GM21529 (cell line): ENCODE measurements at regions not wholly inside any gene's neighbourhood (a gene's known extent, or its start where the extent isn't known, plus 50 kb on each side); places are given as distances from the start of the nearest gene placed in this dataset.

Experiments used
- ATAC-seq: cut with Tn5 transposase; IDR thresholded peaks from one replicate; pipeline ENCODE4 v1.9.1; 2021; ENCODE audit not compliant: unreplicated experiment

DNA sequence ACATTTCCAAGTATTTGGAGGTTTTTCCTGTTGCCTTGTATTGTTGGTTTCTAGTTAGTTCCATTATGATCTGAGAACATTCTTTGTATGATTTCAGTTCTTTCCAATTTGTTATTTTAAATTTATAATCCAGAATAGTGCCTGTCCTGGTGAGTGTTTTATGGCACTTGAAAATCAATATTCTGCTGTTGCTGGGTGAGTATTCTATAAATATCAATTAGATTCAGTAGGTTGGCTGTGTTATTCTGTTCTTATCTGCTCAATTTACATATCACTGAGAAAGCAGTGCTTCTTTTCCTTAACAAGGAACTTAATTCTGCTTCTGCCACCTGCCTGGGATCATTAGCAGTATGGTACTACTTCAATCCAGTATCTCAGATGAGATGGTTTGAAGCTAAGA is 123.5 kb downstream of the SNX19 start:
- no peak for ATAC-seq

DNA sequence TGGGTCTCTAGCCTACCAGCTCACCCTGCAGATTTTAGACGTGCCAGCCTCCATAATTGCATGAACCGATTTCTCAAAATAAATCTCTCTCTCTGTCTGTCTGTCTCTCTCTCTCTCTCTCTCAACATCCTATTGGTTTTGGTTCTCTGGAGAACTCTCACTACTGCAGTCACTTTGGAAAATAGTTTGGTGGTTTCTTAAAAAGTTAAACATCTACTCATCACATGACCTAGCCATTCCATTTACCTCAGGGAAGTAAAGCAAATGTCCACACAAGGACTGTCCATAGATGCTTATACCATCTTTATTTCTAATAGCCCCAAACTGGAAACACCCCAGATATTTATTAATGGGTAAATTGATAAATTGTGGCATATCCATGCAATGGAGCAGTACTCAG is 119.5 kb downstream of the SNX19 start:
- ATAC-seq, result no peak

DNA sequence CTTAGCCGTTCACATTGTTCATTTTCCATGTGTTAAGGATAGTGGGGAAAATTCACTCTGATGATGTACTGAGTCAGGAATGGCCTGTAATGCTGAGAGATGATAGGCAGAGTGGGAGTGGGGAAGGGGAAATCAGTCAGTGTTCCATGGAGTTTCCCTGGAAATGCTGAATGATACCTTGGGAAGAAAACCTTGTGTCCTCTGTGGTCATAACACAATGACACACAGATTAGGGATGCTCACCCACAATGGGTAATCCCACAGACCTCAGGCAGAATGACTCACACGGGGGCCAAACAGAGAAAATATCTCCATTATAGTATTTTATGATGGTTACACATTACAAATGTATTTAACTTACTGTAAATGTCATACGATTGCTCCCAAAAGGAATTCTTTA is 118.0 kb downstream of the SNX19 start:
- no peak for ATAC-seq

DNA sequence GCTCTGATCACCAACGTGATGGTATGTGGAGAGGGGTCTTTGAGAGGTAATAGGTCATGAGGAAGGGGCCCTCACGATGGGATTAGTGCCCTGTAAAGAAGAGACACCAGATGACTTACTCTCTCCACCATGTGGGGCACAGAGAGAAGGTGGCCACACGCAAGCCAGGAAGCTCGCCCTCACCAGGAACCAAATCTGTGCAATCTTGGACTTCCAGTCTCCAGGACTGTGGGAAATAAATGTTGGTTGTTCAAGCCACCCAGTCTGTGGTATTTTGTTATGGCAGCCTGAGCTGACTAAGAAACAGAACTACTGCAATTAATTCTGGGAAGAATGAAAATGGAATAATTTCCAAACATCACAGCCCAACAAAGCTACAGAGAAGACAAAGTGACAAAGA is 117.5 kb downstream of the SNX19 start:
- ATAC-seq, result no peak

DNA sequence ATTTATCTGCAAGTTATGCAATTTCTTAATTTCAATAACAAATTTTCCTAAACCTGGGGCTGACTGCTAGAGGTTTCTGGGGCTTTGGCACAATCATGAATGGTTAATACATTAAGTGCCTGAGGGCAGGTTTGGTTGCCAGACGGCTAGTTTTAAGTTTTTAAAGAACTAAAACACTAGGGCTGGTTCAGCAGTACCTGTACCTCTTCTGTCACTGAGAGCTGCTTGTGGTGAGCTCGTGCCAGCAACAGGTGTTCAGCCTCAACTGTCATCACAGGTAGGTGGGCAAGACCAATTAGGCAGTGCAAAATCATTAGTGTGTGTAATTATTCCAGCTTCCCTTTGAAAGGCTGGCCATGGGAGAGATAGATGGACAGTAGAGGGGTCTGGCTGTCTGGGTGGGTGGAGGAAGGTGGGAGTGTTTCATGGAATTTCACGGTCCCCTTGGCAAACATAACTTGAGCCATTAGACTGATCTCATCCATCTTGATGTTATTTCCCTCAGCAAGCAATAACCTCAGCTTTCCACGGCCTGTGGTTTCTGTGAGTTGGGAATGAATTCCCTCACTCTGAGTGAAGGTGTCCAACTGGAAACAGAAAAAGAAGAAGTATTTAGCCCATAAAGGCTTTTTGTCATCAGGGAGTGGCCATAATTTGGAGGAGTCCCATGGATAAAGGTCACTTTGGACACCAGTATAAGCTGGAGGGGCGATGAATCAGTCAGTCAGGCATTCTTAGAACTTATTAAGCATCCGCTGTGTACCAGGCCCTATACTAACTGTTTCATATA is 114.8 kb downstream of the SNX19 start:
- ATAC-seq, result no peak

DNA sequence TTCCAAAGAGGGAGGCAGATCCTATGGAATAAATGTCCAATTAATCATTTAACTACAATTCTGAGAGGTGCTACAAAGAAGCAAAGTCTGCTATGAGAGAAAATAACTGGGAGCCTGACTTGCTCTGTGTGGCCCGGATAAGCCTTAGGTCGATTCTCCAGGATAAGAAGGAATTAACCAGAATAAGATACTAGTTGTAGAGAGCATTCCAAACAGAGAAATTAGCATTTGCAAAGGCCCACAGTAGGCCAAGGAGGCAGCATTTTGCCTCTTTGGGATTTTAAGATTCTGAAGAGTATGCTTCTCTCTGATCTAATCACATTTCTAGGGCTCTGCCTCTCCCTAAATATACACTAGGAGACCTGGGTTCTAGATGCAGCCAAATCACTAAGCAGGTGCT is 113.7 kb downstream of the SNX19 start:
- ATAC-seq, result no peak

DNA sequence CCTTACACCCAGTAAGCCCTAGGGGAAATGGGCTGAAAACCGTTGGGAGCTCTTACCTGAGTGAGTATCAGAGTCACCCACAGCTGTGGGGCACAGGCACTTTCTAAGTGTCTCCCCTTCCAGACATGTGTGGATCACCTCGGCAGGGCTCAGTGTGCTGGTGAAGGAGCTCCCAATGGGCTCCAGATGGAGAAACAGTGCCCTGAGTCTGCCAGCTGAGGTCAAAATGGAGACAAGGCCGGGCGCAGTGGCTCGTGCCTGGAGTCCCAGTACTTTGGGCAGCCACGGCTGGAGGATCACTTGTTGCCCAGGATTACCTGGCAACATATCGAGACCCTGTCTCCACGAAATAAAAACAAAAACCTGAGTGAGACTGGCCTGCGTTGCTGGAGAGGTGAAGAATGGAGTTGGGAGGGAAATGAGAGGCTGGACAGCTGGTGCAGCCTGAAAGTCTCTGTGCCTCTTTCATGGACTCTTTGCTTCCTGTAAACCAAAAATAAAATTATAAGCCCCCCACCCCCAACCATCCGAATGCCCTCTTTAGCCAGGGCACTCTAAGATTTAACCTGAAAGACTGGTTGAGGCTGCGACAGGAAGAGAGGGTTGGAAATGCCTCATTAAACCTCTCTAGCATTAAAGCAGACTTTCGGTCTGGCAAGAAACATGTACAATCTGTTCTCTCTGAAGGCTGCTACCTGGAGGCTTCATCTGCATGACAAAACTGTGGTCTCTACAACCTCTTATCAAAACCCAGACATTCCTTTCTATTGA is 111.8 kb downstream of the SNX19 start:
- no peak for ATAC-seq

DNA sequence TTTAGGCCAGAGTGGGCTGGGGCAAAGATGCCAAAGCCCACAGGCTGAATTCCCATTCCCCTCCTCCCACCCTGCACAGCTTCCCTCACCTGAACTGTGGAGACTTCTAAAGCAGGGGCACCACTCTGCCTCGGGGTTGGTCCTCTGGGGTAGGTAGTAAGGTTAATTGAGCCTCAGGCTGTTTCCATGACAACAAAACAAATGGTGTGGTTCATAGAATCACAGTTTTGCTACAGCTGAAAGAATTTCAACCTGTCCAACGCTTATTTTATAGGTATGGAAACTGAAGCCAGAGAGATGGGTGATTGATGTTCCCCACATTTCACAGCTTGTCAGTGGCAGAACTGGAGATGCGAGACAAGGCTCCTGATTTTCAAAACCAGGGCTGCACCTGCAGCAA is 109.5 kb downstream of the SNX19 start:
- ATAC-seq, result no peak

DNA sequence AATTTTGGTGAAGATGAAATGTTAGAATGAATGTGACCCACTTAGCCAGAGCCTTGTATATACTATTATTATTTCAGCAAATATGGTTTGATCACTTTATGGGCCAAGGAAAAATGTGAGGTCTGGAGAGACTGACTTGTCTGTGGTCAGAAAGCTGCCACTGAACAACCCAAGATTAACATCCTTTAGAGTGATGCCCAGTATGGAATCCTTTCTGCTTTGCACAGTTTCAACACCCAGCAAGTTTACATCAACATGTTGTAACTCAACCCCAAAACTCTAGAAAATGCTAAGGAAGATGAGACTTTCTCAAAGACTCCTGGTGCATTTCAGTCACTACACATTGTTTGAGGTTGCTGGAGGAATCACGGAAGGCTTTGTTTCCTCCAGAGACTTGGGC is 107.7 kb downstream of the SNX19 start:
- ATAC-seq, result no peak

DNA sequence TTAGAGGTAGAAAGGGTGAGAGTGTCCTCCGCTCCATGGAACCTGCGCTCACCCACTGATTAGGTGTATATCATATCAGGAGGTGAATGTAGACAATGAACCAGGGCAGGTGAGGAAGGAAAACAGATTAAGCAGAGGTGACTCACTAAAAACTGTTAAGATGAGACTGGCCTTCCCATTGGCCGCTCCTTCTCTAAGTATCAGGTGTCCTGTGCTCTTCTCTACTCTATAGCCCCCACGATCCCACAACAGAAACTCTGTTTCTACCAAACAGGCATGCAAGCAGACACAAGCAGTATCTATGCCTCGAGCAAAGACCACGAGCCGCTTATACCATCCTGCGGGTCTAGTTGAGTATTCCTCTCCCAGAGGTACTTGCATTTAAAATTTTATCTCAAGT is 103.1 kb downstream of the SNX19 start:
- ATAC-seq, result no peak

DNA sequence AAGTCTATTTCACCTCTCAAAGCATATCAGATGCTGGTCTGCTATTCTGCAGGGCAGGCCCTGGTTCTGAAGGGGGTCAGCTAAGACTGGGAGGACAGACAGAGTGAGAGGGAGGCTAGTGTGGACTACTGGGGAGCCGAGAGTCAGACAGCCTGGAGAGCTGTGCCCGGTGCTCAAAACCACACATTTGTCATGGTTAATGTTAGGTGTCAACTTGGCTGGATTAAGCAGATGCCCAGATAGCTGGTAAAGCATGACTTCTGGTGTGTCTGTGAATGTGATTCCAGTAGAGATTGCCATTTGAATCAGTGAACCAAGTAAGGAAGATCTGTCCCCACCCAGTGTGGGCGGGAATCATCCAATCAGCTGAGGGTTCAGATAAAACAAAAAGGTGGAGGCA is 102.6 kb downstream of the SNX19 start:
- ATAC-seq, result no peak

DNA sequence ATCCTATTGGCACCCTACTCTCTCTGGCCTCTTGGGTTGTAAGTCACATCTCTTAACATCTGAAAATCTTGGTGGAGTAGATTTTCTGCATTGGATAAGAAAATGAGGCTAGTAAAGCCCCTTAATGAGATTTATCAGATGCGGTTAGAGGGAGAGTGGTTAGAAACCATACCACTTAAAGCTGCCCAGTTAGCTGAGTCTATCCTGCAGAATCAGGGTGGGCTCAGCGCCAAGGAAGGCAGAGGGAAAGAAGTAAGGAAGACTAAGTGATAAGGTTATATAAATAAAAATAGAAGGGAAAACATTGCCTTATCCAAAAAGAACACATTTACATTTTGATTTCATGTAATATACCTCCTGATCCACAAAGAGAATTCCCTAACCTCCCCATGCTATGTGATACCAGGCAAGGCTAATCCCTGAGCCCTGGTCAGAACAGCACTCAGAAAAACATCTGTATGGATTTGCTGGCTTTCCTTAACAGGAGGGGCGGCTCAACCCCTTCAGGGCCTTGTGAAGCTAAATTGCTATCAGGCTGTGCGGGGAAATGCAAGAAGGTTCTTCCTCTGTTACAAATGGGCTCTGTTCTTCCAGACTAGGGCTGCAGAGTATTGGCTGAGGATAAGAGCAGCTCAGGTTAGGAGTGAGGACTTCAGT is 101.7 kb downstream of the SNX19 start:
- no peak for ATAC-seq

DNA sequence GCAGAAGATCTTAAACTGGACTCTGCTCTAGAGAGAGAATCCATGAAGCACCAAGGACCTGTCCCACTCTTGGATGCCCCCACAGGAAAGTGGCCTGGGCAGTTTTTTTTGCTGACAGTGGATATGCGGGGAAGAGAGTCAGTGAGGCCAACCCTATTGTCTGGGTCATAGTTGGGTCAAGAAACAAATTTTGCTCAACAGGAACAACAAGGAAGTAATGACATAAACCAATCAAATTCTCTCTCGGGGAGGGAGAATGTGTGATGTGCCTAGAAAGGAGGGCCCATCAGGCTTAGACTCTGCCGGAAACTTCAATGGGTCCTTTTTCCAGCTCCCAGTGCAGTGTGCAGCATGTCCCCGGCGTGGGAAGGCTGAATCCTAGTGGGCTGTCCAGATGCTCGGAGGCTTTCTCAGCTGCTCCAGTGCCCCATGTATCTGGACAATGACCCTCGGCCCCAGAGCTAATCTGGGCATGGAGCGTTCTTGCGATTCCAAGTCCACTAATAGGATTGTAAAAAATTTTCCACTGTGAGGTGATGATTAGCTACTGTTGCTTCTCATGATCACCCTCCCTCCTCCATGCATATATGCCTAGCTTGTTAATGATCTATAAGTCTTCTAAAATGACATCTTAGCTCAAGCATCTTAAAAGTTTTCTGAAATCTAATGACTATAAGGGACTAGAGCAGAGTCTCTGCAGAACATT is 101.0 kb downstream of the SNX19 start:
- ATAC-seq, result no peak

DNA sequence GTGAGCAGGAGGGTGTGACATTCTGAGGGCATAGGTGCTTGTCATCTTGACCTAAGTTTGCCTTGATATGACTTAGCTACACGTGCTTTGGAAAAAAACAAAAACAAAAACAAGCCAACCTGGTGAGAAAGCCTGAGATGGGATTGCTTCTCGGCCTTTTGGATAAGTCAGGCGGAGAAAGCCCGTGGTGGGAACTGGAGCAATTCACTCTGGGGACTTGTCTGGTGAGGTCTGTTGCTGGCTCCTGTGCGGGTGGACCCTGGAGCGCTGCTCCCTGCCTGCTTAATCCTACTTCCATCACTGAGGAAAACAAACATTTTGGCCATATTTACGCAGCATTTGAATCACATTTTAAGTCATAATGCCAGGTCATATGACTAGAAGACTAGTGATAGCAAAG is 100.3 kb downstream of the SNX19 start:
- ATAC-seq, result no peak

DNA sequence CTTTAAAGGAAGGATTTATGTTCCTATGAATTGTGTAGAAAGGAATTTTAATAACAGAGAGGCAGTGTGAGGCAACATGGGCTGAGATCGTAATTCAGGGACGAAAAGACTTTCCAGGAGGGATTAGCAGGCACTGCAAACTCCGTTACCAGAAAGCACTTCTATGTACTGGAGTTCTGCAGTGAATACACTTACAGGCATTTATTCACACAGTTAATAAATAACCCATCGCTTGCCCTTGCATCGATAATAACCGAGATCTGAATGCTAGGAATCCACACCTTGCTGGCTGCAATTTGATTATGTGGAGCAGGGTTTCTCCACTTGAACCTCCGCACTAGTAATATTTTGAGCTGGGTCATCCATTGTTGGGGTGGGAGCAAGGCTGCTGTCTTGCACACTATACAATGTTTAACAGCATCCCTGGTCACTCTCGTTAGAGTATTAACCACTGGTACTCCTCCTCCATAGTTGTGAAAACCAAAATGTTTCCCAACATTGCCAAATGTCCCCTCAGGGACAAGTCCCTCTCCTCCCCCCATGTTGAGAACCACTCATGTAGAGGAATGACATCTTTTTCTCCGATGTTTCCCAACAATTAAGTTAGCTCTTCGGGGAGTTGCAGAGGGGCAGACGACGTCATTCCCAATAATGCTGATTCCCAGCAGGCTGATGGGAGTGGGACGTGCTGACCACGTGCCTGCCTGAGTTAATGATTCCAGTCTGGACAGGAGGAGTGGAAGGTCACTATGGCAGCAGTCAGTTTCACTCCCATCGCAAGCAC is 99.5 kb downstream of the SNX19 start:
- ATAC-seq, result no peak

DNA sequence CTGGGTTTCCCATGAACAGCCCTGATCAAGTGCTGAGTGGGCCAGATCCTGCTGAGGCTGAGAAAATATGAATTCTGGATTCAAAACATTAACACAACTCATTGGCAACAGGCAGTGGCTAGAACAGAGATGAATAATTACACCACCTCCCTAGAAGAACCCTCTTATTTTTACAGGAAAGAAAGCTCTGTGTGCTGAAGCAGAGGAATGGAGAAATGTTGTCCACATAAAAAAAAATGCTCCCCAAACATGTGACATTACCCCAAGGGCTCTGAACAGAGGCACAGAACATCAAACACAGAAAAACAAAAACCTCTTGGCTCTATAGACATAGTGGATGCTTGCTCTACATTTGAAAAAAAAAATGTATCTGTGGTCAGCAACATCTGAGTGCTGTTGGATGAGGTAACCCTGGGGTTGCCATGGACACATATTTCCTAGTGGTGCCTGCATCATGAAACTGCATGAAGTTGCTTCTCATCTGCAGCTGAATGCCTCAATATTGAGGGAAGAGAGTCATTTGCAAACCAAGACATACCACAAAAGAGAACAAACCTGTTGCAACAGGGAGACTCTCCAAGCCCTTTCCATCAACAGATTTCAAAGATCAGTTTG is 98.8 kb downstream of the SNX19 start:
- ATAC-seq, result no peak

DNA sequence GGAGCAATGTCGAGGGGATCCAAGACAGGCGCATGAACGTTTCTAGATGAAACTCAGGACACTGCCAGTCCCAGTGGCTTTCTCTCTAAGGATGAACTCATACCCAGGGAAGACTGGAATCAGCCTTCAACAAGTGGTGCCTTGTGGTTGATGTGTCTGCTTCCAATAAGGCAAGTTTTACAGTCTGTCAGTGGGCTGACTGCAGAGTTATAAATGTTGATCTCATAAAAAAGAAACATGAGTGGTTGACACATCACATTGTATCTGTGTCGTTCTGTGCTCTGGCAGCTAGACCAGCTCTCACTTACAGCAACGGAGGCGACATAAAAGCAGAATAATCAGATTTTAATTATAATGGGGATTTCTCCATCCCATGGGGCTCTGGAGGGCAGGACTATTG is 96.7 kb downstream of the SNX19 start:
- ATAC-seq, result no peak
